Stimulated activated CD4-positive, alpha-beta T cell treated with anti-CD3 and anti-CD28 coated beads, Interleukin-2, amount 100 ng/mL, for 48 hours (primary cell): ENCODE measurements at regions not wholly inside any gene's neighbourhood (a gene's known extent, or its start where the extent isn't known, plus 50 kb on each side); places are given as distances from the start of the nearest gene placed in this dataset.
"Not testable (repeated sequence)": the region's sequence is repeated elsewhere in the genome, so short reads cannot be mapped to it uniquely, and the experiment has no call there.

Experiments used
- DNase-seq, 2 donors: peaks; one replicate each; pipeline ENCODE4 v3.0.0-alpha.2; 2020

DNA sequence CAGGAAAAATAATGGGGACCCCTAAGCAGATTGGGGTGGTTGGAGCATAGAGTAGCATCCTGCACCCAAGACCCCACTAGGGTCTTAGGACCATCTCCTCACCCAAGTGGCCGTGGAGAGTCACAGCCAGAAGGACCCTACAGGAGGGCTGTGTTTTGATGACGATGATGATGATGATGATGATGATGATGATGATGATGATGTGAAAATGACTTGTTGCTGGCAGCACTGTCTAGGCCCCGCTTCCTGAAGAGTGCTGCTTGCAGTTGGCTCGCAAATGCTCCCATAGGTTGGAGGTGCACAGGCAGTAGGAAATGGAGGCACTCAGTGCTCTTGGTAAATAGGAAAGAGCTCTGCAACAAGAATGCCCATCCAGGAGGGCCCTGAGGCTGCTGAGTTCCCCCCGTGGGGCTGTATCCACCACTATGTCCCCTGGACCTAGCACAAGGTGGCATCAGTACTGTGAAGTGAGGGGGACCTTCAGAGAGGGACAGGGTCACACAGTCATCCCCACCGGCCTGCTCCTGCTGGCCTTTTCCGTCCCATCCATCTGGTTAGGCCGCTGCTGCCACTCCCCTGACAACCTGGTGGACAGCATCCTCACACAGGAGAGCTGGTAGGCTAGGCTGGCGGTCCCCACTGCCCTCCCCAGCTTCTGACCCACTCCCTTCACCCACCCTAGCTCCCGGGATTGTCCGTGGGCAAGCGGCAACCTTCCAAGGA is 139.6 kb downstream of the FOXD2 start:
- no peak for DNase-seq

DNA sequence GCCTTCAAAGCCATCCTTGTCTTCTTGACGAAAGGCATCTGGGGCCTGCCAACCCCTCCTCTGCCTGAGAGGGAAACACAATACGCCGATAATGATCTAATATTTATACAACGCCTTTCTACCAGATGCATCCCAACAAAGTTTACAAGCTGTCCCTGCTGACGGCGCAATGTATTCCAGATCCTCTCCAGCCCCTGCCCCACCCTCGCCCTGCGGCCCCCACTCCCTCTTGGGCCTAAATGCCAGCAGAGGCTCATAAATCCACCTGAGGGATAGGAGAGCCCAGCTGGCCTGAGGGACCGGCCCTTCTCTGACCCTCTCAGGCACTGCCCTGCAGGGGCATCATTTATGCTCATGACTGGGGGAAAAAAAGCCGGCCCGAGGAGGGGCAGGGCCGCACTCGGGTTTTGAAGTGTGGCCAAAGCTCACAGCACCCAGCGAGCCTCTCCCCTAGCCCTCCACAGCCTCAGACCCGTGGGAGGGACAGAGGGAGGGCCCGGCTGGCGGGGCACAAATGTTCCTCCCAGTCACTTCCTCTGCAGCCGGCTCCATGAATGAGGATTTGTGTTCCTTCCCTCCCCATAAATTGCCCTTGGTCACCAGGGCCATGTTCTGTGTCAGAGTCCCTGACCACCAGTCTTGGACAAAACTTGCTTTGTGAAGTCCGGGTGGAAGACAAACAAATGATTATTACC is 140.3 kb downstream of the FOXD2 start:
- no peak for DNase-seq

DNA sequence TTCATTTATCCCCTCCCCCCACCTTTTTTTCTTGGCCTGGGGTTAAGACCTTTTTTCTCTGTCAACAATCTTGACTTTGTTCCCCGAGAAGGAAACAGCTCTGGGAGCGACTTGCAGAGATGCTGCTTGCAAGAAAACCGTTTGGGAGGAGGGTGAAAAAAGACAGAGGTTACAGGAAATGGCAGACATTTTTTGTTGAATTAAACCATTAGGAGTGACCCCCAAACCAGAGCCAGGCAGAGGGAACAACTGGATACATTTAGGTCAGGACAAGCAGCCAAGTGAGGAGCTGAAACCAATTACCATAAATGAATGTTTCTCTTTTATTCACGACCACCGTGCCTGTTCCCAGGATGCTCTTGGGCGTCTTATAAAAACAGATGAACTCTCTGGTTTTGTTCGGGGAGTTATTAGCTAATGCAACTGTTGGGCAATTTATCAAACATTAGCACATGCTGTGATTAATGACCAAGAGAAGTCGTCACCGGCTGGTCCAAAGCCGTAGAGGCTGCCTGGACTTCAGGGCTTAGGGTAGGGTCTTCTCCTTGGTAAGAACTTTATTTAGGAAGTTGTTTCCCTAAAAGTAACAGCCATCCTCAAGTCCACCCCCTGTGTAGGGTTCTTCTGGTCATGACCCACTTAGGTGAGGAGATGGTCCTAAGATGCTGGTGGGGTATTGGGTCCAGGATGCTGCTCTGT is 141.0 kb downstream of the FOXD2 start:
- DNase-seq: no peak

DNA sequence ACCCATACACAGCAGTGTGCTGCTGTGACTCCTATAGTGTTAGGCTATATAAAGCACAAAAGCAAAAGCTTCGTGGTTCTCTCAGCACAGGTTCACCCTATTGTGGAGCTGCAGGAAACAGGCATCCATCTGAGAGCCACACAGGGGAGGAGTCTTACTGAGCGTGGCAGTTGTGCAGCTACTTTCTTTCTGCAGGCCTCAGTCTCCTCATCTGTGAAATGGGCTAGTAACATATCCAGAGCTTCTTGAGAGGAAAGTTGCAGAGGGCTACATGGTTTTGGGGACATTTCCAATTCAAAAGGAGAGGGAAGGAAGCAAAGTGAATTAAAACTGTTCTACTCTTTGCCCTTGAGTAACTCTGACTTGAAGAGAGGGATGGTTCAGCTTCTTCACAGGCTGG is 142.0 kb downstream of the FOXD2 start:
- DNase-seq: no peak

DNA sequence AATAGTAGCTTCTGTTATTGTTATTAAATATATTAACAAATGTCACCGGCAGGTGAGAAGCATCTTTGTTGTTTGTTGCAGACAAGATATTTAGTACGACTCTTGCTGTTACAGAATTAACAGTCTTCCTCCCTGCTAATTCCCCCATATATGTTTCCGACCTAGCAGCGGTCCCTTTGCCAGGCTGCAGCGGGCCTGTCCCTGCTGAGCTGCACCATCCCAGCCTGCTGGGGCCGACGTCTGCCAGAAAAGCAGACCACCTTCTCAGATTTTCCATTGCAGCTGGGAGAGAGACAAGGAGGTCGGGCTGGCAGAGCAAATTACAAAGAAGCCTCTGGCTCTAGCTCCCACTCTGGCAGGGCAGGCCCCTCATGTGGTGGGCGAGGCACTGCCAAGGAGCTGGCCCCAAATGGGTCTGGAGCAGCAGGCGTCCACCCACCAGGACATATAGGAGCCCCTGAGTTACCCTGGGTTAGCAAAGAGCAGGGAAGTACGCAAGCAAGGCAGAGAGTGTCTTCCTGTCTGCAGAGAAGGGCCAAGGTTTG is 142.7 kb downstream of the FOXD2 start:
- DNase-seq: no peak

DNA sequence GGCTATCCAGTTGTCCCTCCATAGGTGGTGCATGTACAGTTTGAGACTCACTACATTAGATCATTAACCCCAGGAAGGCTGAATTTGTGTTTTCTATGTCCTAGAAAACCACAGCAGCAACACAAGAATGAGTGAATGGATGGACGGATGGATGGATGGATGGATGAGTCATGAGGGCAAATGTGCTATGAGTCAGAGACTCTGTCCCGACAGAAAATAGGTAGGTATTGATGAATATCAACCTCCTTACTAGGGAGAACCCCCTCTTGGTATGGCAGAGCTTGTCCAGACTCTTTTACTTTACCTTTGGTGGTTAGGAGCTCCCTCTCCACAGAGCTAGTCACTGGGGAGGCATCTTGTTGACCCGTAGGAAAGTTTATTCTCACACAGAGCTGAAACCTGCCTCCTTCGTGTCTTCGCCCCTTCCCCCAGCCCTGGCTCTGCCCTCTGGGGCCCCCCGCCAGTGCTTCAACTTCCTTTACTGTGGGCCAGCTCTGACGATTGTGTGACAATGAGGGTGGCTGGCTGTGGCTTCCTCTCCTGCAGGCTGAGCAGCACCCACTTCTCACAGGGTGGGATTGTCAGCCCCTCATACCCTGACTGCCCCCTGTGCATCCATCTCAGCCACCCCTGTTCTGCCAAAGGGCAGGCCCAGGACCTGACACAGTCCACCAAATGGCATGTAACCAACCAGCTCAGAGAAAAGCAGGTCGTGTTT is 145.2 kb downstream of the FOXD2 start:
- no peak for DNase-seq

DNA sequence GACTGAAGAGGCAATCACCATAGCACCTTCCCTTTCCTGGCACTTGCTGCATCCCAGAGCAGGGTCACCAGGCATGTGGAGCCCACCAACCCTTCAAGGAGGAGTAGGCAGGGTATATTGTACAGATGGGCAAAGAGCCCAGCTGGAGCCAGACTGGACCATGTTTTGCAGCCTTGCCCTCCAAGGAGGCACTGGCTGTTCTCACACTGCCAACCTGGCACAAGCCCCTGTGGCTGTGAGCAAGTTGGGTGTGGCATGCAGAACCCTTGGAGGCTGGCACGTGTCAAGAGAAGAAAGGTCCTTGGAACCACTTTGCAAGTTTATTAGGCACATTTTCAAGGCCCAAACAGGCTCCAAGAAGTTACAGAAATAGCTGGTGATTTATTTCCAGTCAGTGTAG is 146.4 kb downstream of the FOXD2 start:
- DNase-seq: no peak

DNA sequence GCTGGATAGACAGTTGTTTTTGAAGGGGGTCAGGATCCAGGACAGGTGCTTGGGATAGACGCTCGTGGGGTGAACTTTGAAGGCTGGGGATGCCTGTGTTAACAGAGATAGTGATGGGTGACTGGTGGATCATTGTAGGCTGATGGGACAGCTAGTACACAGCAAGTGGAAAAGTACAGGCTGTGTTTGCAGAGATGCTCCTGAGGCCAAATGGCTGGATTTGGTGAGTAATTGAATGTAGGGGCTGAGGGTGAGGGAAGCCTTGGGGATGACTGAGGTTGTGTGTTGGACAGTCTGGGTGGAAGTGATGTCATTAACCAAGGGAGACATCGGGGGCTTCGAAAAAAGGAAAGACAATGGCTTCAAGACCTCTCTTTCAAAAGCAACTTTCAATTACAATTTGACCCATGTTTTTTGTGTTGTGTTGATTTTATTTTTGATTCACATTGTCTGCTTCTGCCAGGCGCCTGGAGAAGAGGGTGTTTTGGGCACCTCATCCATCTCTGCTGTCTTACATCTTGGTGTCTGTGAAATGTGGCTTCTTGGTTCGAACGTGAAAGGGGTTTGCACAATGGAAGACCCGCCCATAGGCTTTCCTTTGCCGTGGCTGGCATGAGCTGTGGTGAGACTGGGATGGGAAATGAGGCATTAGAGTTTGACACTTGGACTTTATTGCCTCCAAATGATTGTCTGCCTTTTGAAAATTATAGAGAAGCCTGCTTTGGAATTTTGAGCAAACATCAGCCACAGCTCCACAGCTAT is 147.5 kb downstream of the FOXD2 start:
- DNase-seq: no peak

DNA sequence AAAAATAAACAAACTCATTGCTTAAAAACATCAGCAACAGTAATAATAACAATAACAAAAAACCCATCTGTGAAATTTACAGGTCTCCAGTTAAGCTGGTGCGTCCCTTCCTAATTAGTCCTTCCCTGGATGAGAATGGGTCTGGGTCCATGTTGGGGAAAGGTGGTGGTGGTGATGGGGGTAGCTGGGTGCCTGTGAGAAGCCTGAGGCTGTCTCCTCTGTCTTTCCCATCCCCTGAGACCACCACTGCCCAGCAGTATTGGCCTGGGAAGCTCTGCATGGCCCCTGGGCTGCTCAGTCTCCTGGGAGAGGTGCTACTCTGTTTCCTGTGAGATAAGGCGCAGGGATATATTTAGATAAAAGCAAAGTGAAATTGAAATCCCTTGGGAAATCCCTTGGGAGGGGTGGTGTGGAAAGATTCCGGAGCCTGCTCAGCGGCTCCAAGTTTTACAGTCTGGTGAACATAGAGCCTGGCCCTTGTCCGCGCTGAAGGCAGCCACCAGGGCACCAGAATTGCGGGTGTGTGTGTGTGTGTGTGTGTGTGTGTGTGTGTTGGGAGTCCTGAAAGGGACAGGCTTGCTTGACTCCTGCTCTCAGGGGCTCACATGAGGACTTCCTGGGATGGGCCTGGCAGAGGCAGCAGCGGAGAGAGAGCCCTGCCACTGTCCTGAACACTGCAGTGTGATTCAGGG is 150.2 kb downstream of the FOXD2 start:
- DNase-seq: no peak

DNA sequence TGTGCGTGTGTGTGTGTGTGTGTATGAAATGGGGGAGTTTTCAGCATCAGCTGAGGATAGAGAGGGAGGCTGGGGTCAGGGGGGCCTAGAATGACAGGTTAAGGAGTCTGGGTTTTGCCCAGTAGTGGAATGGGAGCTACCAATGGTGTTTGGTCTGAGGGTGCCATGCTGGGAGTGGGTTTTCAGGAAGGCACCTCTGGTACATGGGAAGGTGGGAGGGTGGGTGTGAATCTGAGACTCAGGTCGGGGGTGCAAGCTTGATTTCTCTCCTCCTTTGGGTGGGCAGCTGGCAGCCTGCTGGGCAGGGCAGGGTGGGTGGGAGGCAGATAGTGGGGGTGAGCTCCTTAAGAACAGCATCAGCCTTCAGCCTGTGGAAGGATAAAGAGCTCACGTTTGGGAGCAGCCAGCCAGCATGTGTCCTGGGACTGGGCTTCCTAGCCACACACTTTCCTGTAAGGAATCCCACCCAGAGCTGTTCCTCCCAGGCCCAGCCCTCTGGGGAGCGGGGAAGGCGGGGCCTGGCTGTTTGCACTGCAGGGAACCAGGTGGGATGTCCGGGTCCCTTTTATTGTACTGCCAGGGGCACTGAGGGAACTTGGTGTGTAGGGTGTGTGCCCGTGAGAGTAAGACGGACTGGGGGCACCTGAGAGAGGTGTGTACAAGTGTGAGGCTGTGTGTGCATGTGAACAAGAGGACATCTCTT is 152.8 kb downstream of the FOXD2 start:
- DNase-seq: no peak

DNA sequence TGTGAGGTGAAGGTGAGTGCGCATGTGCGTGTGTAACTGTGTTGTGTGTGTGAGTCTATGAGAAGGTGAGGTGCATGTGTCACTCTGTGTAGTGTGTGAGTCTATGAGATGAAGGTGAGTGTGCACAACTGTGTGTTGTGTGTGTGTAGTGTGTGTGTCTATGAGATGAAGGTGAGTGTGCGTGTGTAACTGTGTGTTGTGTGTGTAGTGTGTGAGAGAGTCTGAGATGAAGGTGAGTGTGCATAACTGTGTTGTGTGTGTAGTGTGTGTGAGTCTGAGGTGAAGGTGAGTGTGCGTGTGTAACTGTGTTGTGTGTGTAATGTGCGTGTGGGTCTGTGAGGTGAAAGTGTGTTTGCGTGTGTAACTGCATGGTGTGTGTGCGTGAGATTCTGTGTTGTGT is 154.0 kb downstream of the FOXD2 start:
- DNase-seq: no peak

DNA sequence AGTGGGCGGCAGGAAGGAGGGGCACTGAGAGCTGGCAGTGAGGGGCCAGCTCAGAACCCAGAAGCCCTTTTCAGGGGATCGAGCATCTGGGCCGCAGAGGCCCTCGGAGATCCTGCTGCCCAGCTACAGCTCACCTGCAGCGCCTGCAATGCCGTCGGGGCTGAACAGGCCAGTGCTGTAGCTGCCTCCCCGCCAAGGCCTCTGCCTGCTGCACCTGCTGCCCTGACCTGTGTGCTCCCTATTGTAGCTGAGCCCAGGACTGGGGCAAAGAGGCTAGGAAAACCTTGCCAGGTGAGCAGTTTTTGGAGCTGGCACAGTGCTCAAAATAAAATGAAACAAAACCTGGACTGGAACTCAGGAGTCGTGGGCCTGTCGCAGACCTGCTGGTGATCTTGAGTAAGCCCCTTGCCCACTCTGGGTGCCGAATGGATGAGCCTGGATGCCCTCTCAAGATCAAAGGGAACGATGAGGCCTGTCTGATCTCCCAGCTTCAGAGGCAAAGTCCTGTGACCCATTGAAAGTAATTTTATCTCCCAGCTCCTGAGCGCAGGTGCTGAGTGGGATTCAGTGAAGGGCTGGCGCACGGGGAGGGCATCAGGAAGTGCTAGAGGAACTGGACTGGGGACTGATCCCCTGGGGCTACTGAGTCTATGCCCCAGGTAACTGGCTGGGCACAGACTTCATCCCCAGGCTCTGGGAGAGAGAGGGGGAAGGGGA is 154.6 kb downstream of the FOXD2 start:
- DNase-seq: no peak

DNA sequence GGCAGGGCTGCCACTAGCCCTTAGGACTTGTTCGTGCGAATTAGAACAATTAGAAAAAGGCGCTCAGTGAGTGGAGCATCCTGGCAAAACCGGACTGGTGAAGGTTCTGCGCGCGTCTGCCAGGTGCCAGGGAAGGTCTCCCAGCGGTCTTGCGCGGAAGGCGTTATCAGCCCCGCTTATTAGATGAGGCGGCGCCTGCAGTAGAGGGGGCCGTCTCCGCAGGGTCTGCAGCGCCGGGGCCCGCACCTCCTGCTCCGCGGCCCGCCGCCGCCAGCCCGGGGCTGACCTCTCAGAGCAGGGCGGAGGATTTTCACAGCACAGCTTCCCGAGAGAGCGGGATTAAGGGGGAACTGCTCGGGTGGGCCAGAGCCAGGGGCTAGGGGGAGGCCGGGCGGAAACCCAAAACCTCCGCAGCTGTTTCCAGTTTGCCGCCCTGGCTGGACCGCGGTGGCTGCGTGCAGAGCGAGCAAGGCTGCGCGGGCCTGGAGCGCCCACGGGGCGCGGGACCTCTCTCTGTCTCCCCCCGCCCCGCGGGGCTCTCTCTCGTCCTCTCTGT is 155.2 kb downstream of the FOXD2 start:
- DNase-seq: no peak

DNA sequence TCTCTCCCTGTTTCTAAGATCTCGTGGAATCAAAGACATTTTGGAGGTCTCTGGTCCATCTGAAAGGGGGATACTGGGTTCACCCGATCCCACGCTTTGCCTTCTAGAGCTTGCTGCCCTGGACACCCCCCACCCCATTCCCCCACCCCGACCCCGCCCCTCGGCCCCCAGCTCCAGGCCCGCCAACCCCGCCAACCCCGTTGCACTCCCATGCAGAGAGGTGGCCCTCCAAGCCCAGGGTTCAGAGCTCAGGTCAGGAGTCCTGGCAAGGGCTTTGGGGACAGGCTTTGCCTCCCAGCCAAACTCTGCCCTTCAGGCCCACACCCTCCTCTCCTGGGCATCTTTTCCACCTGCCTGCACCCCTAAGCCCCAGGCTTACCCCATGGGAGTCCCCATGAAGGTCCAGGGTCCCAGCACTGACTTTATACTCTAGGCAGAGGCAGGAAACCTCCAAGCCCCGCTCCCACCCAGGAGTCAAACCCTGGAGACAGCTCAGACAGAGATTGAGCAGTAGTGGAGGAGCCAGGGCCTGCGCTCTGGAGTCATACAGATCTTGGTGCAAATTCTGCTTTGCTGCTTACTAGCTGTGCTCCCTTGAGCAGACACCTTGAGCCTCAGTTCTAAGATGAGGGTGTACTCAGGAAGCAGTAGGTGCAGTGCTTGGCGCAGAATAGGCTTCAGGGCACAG is 155.9 kb downstream of the FOXD2 start:
- DNase-seq: no peak

DNA sequence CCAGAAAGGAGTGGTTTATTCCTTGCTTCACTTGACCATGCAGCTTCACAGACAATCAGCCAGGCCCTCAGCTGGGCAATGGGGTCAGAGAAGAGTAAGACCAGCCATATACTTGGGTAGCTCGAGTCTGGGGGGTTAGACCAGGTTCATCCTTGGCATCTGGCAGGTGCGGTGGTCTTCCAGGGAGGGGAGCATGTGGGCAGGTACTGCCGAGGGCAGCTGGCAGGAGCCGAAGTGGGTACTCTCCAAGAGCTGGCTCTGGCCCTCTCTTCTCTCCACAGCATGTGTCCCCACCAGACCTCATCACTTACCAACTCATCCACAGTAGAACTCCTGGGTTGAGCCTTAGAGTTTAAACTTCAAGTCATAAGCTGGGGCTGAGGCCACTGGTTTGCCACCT is 156.8 kb downstream of the FOXD2 start:
- no peak for DNase-seq

DNA sequence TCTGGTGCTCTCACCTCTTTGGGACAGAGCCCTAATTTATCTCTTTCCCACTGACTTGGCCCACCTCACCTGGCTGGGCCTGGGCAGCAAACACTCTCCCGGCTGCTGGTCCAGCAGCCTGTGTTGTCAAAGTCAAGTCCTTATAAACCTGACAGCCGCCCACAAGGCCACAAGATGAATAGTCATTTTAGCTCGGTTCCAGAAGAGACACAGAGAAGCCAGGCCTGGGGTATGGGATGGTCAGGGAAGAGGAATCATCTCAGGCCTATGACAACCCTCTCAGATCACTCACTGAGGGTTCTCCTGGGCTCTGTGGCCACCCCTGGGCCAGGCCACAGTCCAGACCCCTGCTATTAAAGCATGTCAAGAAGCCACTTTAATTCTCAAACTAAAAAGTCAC is 158.5 kb downstream of the FOXD2 start:
- DNase-seq: no peak

DNA sequence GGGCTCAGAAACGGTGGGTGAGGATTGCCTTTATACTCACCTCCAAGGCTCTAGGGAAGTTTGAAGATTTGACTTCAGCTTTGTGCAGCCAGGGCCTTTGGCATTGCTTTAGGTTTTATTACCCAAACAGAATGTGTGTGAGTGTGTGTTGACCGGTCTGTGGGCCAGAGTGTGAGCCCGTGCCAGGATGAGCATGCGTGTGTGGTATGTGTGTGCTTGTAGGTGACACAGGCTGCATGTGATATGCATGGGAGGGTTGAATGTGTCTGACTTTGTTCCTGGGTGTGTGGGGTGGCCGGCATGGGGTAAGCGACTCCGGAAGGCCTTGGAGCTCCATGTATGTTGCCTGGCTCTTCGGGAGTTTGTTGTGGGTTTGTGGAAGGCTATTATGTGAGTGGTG is 160.5 kb downstream of the FOXD2 start:
- DNase-seq: no peak

DNA sequence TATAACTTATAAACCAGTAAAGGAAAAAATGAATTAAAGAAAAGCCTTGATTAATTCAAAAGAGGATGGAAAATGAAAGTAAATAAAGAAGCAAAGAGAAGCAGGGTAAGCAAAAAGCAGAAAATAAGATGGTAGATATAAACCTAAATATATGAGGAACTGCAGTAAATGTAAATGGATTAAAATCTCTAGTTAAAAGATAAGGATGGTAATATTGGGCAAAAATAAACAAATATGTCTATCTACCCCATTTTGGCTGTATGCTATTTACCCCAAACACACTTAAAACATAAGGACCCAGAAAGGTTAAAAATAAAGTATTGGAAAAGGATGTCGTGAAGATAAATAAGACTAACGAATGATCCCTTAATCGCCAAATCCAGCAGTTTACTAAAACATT is 161.9 kb downstream of the FOXD2 start:
- no peak for DNase-seq

DNA sequence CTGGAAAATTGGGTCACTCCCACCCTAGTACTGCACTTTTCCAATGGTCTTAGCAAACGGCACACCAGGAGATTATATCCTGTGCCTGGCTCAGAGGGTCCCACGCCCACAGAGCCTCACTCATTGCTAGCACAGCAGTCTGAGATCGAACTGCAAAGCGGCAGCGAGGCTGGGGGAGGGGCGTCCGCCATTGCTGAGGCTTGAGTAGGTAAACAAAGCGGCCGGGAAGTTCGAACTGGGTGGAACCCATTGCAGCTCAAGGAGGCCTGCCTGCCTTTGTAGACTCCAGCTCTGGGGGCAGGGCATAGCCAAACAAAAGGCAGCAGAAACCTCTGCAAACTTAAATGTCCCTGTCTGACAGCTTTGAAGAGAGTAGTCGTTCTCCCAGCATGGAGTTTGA is 164.6 kb downstream of the FOXD2 start:
- not testable (repeated sequence) for DNase-seq

DNA sequence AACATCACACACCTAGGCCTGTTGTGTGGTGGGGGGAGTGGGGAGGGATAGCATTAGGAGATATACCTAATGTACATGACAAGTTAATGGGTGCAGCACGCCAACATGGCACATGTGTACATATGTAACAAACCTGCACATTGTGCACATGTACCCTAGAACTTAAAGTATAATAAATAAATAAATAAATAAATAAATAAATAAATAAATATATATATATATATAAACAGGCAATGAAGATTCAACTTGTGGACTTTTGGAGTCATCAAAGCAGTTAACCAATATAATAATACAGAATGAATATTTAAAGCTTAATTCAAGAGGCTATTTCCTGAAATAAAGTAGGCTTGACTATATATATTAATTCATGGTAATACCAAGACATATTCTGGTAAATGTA is 167.0 kb downstream of the FOXD2 start:
- DNase-seq: not testable (repeated sequence)
